Epidermal melanocyte (primary cell): ENCODE measurements at regions not wholly inside any gene's neighbourhood (a gene's known extent, or its start where the extent isn't known, plus 50 kb on each side); places are given as distances from the start of the nearest gene placed in this dataset.

ENCODE experiments used
- DNase-seq: peaks from one replicate; pipeline ENCODE4 v3.0.0; 2011; ENCODE audit warnings: low spot score; ENCODE audit not compliant: insufficient read length

GRCh38 chr5:114238771-114239313 lies 123.0 kb upstream of the KCNN2 start:
- DNase-seq, result no peak

GRCh38 chr5:114243281-114243971 lies 118.4 kb upstream of the KCNN2 start:
- no peak for DNase-seq

- no peak for DNase-seq
Observed at GRCh38 chr5:114243972-114244317, 117.9 kb upstream of the KCNN2 start.

DNA sequence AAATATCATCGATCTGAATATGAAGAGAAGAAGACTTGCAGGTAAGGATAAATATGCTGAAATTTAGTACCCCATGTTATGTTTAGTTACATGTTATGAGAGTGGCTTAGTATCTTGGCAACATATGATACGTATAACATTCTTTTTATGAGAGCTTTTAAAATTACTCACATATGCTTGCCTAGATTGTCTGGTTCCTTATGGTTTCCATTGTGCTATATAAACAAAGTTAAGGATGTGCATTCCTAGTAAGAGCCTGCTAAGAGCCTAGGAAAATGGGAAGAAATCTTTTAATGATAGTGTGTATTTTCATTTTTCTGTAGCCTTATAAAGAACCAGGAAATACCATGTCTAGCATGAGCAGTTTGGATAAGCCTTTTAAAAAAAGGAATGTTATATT lies 112.0 kb upstream of the KCNN2 start:
- DNase-seq, result no peak

DNA sequence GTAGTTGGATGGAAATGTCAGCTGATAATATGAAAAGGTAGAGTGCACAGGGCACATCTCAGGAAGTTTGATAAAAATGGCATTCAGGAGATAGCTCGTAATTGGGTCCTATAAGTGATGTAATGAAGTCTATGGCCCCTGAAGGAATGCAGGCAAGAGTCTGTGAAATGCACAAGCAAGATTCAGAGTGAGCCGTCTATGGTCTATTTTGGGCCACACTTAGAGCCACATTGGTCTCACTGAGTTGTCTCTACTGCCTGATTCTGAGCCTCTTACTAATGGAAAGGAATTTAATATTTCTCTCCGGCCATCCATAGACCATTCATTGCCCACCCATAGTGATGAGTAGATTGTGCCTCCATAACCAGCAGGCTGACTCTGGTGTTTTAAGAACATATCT lies 111.3 kb upstream of the KCNN2 start:
- DNase-seq, result no peak

DNA sequence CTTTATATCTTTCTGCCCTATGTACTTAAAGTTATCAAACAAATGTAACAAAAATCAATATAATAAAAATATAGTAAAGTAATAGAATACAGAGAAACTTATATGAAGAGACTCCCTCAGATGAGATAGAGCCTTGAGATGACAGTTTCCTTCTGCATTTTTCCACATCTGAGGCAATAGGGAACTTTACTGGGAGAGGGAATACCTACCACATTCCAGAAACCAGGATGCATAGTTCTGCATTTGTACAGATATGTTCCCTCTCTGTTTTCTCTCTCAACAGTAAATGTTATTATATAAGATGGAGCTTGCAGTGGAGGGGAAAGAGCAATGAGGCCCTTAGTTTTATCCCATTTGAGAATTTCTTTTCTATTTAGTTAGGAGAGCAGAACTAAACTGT lies 109.6 kb upstream of the KCNN2 start:
- no peak for DNase-seq

DNA sequence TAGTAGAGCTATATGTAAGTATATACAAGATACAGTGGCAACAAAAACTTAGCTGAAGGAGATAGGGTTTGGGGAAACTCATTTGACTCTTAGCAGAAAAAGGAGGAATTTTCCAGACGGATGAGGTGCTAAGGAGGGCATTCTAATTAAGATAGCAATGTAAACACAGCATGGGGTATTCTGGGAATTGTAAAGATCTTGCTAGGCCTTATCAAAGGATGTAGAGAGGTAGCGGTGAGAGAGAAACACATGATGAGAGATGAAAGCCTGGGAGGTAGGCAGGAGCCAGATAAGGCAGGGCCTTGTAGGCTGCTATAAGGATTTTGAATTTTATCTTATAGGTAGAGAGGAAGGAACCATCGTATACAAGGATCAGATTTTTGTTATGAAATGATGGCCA lies 106.6 kb upstream of the KCNN2 start:
- no peak for DNase-seq

GRCh38 chr5:114261989-114262388 lies 99.9 kb upstream of the KCNN2 start:
- no peak for DNase-seq

GRCh38 chr5:114265432-114266060 lies 96.3 kb upstream of the KCNN2 start:
- DNase-seq, result no peak

DNA sequence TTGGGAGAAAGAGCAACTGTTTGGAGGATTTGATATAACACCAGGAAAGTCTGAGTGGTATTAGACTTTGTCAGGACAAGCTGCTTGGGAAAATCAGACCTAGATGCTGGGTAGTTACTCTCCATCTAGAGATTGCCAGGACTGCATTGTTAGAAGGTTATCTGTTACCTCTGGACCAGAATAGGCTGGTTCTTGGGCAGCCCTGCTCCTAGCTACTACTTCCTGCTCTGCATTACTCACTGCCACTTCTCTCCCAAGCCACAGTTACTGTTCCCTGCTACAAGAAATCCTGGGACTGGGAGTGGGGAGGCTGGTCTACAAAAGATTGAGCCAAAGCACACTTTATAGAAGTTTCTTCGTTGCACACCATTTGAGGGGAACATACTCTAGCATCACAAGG lies 95.5 kb upstream of the KCNN2 start:
- no peak for DNase-seq

DNA sequence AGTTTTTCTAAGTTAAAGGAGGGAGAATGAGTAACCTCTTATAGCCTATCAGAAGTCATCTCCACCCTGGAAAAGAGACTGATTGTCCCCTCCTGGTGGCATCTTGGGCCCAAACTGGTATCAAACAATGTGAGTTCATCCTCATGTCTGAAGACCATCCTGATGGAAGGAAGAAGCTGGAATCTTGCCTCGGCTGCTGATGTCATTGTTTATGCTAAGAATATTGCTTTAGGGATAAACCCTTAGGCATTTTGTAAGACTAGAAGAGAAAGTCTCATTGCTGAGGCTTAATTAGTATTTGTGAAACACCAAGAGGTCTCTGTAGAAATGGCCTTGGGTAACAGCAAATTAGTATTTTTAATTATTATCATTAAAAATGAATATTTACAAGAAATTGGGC lies 65.7 kb upstream of the KCNN2 start:
- no peak for DNase-seq

DNA sequence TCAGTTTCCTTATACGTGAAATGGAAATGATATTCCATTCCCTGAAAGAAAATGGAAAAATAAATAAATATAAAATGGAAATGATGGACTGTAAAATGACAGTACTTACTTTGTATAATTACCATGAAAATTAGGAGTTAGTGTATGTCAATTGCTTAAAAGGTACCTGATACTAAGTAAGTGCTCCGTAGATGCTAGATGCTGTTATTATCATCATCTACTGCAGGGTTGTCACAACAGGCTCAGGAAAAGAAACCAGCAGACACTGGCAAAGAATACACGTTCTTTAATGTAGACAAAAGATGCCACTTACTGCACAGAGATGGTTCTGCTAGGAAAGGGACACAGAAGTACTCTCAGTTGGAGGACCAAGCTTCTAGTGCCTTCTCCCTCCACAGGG lies 64.0 kb upstream of the KCNN2 start:
- DNase-seq, result no peak

DNA sequence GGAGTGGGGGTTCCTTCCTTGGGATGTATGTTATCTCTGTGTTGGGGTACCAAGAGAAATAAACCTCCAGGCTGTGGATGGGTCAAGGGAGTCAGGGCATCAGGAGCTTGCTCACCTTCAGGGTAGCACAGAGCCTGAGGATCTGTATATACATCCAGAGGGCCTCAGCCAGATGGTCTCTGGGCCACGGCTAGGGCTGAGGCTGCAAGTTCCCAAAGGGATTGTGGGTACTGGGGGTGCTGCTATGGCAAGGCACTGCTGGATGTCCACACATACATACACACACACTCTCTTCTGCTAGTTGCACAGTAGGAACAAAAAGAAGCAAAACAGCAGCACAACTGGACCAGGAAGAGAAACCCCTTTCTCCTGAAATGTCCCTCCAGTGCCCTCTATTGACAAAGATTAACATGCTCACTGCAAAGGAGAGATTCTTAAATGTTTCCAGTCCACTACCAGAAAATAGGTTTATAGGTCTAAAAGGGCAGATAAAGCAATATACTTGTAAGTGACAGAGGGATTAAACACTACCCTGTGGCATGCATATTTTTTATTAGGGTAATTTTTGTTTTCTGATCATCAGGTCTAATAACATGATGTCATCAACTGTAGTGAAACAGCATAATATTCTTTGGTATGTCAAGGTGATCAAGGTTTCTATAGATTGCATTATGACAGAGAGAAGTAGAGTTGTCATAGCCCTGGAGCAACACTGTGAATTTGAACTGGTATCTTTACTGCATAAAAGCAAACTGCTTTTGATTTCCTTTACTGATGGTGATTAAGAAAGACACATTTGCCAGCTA lies 56.3 kb upstream of the KCNN2 start:
- DNase-seq, result no peak

DNA sequence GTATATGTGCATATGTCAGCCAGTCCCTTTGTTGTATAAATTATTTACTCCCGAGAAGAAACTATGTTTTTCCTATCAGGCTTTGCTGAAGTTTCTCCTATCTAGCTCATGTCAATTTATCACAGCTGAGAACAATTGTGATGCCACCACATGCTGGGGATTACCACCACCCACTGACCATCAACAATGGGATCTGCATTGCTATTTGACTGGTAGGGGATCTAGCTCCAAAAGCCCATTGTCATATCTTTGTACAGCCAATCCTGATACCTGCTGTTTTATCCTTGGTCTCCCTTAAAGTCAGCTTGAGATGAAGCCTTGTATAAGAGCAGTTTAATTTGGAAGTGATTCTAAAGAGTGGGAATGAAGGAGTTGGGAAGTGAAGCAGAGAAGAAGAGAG lies 53.9 kb upstream of the KCNN2 start:
- DNase-seq, result no peak

GRCh38 chr5:114308508-114308907 lies 53.4 kb upstream of the KCNN2 start:
- no peak for DNase-seq

DNA sequence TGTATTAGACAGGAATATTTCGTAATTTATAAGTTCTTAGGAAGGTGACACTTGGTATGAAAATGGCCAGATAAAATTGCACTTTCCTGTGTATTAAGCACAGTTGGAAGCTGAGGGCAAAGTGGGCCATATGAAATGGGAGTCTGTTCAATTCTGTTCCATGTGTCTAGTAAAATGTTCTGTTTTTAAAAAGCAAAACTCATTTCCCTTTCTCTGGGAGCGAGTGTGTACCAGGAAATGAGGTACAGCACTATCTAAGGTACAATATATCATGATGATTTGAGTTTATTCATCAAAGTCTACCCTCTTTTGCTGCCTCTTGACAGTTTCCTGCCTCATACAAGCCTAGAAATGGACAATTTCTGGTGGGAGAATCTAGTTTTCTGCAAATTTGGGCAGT lies 51.2 kb upstream of the KCNN2 start:
- DNase-seq, result no peak

- no peak for DNase-seq
Observed at GRCh38 chr5:114311281-114311680, 50.6 kb upstream of the KCNN2 start.

- no peak for DNase-seq
Observed at GRCh38 chr5:114311968-114312367, 49.9 kb upstream of the KCNN2 start.
